Naive thymus-derived CD4-positive, alpha-beta T cell (primary cell): ENCODE measurements at regions not wholly inside any gene's neighbourhood (a gene's known extent, or its start where the extent isn't known, plus 50 kb on each side); places are given as distances from the start of the nearest gene placed in this dataset.

Experiments used
- ATAC-seq: fragments of 150-1000 bp; cut with Tn5 transposase; 2 replicates; pipeline ENCODE4 v1.10.0; 2021; ENCODE audit warnings: mild to moderate bottlenecking, moderate library complexity
- CTCF ChIA-PET: fragments of 350-600 bp; sonication (Branson Sonifier 250); formaldehyde crosslinking; loops from one replicate; lab custom pipeline; 2021; ENCODE audit warnings: antibody characterized with exemption; lab: Charles Lee
- POLR2A ChIA-PET: fragments of 350-600 bp; sonication (Branson Sonifier 250); formaldehyde crosslinking; loops from one replicate; lab custom pipeline; 2021; ENCODE audit warnings: antibody characterized with exemption, inconsistent platforms; lab: Charles Lee
- DNase-seq, 9 donors: peaks; one replicate each; pipeline versions ENCODE4 v3.0.0 to v3.0.0-alpha.2; 2020 to 2022; ENCODE audit warnings: mixed read lengths in 1 of 9
- H3K27ac ChIP-seq: one replicate; pipeline ENCODE4 v1.7.0; 2013; ENCODE audit warnings: mild to moderate bottlenecking, low read depth, low read length, moderate library complexity
- H3K27me3 ChIP-seq, 2 donors: one replicate each; pipeline ENCODE4 v1.7.0; 2013; ENCODE audit warnings: low read length in 2 of 2, mild to moderate bottlenecking in 2 of 2, moderate library complexity in 2 of 2; ENCODE audit not compliant: control insufficient read depth in 2 of 2, insufficient read depth in 2 of 2
- H3K36me3 ChIP-seq, 3 experiments: 1 replicate in 2 of 3; 2 replicates in 1 of 3; pipeline ENCODE4 v1.7.0; 2013; ENCODE audit warnings: low read length in 3 of 3, mild to moderate bottlenecking in 3 of 3, moderate library complexity in 1 of 3; ENCODE audit not compliant: insufficient read depth in 3 of 3, control insufficient read depth in 2 of 3
- H3K4me1 ChIP-seq, 2 donors: one replicate each; pipeline ENCODE4 v1.7.0; 2013; ENCODE audit warnings: low read length in 2 of 2, mild to moderate bottlenecking in 2 of 2, moderate library complexity in 1 of 2; ENCODE audit not compliant: control insufficient read depth in 2 of 2, insufficient read depth in 2 of 2
- H3K4me3 ChIP-seq: 2 replicates; pipeline ENCODE4 v1.7.0; 2013; ENCODE audit warnings: mild to moderate bottlenecking, low read length
- H3K9me3 ChIP-seq, 3 experiments: 1 replicate in 2 of 3; 2 replicates in 1 of 3; pipeline ENCODE4 v1.7.0; 2013; ENCODE audit warnings: low read length in 3 of 3; ENCODE audit not compliant: control insufficient read depth in 2 of 3
- H3K27ac Mint-ChIP-seq, 9 donors: one replicate each; pipeline ENCODE4 v1.8.0; 2020 to 2022; ENCODE audit warnings: mixed read lengths in 9 of 9, mild to moderate bottlenecking in 8 of 9, moderate library complexity in 5 of 9, inconsistent platforms in 2 of 9
- H3K27me3 Mint-ChIP-seq, 5 donors: one replicate each; pipeline ENCODE4 v1.8.0; 2021 to 2022; ENCODE audit warnings: mixed read lengths in 5 of 5, mild to moderate bottlenecking in 1 of 5
- H3K36me3 Mint-ChIP-seq, 5 donors: one replicate each; pipeline ENCODE4 v1.8.0; 2020 to 2022; ENCODE audit warnings: mixed read lengths in 5 of 5, mild to moderate bottlenecking in 3 of 5, inconsistent platforms in 1 of 5
- H3K4me1 Mint-ChIP-seq, 7 donors: one replicate each; pipeline ENCODE4 v1.8.0; 2020 to 2022; ENCODE audit warnings: mixed read lengths in 7 of 7, mild to moderate bottlenecking in 3 of 7, inconsistent platforms in 1 of 7
- H3K4me3 Mint-ChIP-seq, 10 donors: one replicate each; pipeline ENCODE4 v1.8.0; 2020 to 2022; ENCODE audit warnings: mild to moderate bottlenecking in 10 of 10, mixed read lengths in 10 of 10, moderate library complexity in 6 of 10, inconsistent platforms in 2 of 10
- H3K9me3 Mint-ChIP-seq, 11 donors: one replicate each; pipeline ENCODE4 v1.8.0; 2020 to 2022; ENCODE audit warnings: mixed read lengths in 11 of 11, mild to moderate bottlenecking in 4 of 11, inconsistent platforms in 1 of 11, moderate library complexity in 1 of 11
- intact Hi-C, 2 donors: fragments of 100-400 bp; cut with micrococcal nuclease; formaldehyde crosslinking; loops; one replicate each; pipeline ENCODE4 v1.15.1; 2023

DNA sequence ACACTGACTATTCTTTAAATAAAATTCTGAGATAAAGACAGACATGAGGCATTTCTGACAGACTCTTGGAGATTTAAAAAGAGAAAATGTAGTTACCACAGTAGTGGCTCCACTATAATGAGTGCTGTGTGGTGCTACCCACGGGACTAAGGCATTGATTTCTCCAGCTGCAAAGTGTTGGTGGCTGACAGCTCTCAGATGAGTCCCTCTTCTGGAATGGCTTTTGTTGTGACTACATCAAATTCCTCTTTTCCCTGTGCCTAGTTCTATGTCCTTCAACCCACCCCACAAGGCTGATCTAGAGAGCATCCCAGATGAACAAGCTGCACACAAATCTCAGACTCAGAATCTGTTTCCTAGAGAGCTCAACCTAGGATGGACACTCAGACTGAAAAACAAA lies 884.8 kb upstream of the ZEB2 start:
- no peaks in the 10 kb centered on the region for H3K36me3 ChIP-seq
- no peak overlapping the region for H3K27ac ChIP-seq
- POLR2A ChIA-PET, result no interaction called here
- CTCF ChIA-PET, result no interaction called here
- H3K4me1 Mint-ChIP-seq, result no peaks in the 10 kb centered on the region
- H3K27me3 Mint-ChIP-seq, result peaks cover 0 to 30% (median 3%) of the 10 kb centered on the region in 5 donors
- no peaks in the 10 kb centered on the region for H3K9me3 ChIP-seq
- H3K27me3 ChIP-seq, result no peaks in the 10 kb centered on the region
- no peak for ATAC-seq
- peaks cover 0 to 5% (median 0%) of the 10 kb centered on the region in 11 donors for H3K9me3 Mint-ChIP-seq
- H3K27ac Mint-ChIP-seq, result no peak overlapping the region
- intact Hi-C loops, result no loop called here
- no peak overlapping the region for H3K4me3 Mint-ChIP-seq
- peaks cover 0 to 5% (median 0%) of the 10 kb centered on the region in 5 donors for H3K36me3 Mint-ChIP-seq
- DNase-seq, result no peak
- no peaks in the 10 kb centered on the region for H3K4me1 ChIP-seq
- no peak overlapping the region for H3K4me3 ChIP-seq

DNA sequence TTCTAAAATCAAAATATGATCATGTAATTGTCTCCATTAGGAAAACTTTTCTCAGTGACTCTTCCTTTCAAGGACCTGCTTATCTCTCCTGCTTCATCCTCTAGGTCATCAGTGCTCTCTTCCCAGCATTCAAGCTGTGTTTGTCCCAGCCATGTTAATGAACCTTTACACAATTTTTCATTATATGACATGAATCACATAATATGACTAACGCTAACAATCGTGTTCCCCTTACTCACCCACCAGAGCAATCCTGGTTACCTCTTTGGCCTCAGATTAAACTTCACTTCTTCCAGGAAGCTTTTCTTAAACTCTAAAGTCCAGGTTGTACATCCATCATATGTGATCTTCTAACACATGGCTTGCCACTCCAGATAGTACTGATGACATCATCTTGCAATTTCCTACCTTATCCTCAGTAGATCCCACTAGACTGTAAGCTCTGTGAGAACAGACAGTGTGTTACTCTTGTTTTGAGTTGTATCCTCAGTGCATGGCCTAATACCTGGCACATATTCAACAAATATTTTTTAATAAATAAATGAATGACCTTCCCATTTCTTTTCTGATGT lies 882.9 kb upstream of the ZEB2 start:
- ATAC-seq, result no peak
- Histone ChIP-seq H3K27ac (no peak overlapping the region), H3K9me3 (no peaks in the 10 kb centered on the region), H3K36me3 (no peaks in the 10 kb centered on the region), H3K4me1 (no peaks in the 10 kb centered on the region), H3K4me3 (no peak overlapping the region), H3K27me3 (no peaks in the 10 kb centered on the region)
- DNase-seq, result no peak
- H3K27me3 Mint-ChIP-seq, result peaks cover 0 to 27% (median 0%) of the 10 kb centered on the region in 5 donors
- no peaks in the 10 kb centered on the region for H3K4me1 Mint-ChIP-seq
- H3K27ac Mint-ChIP-seq, result no peak overlapping the region
- ChIA-PET POLR2A (no interaction called here), CTCF (no interaction called here)
- no peak overlapping the region for H3K4me3 Mint-ChIP-seq
- intact Hi-C loops, result no loop called here
- H3K36me3 Mint-ChIP-seq, result peaks cover 0 to 2% (median 0%) of the 10 kb centered on the region in 5 donors
- H3K9me3 Mint-ChIP-seq, result peaks cover 0 to 4% (median 0%) of the 10 kb centered on the region in 11 donors

DNA sequence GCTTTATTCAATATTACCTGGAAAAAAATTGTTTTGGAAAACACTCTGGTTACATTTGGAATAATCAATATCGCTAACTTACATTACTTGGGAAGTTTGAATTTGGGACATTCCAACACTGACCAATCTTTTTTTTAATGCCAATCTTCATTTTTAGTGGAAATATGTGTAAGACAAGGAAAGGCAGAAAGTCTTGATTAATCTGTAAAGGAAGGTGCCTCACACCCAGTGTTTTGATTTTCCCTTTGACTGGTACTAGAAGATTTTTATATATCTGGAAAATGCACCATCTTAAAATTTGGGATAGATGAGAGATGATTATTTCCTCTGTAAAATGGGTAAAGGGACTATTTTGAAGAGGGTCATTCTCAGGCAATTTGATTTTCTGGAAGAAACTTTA lies 879.2 kb upstream of the ZEB2 start:
- Mint-ChIP-seq H3K27ac (no peak overlapping the region), H3K9me3 (no peaks in the 10 kb centered on the region), H3K36me3 (no peaks in the 10 kb centered on the region), H3K4me3 (no peak overlapping the region), H3K4me1 (no peaks in the 10 kb centered on the region), H3K27me3 (peaks cover 0 to 15% (median 0%) of the 10 kb centered on the region in 5 donors)
- H3K9me3 ChIP-seq, result no peaks in the 10 kb centered on the region
- no peak overlapping the region for H3K27ac ChIP-seq
- POLR2A ChIA-PET, result no interaction called here
- H3K4me3 ChIP-seq, result no peak overlapping the region
- ATAC-seq (no peak), DNase-seq (no peak)
- H3K36me3 ChIP-seq, result no peaks in the 10 kb centered on the region
- no peaks in the 10 kb centered on the region for H3K27me3 ChIP-seq
- no peaks in the 10 kb centered on the region for H3K4me1 ChIP-seq
- CTCF ChIA-PET, result no interaction called here
- intact Hi-C loops, result no loop called here

DNA sequence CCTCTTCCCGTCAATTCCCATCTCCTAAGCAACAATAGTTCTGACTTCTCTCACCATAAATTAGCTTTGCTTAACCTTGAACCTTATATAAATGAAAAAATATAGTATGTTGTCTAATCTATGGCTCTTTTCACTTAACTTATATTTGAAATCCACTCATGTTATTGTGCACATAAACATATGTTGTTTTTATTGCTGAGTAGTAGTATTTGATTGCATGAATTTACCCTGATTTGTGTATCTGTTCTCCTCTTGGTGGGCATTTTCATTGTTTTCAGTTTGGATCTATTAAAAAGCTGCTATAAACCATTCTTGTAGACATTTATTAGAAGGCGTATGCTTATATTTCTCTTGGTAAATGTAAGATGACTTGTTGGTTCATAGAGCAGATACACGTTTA lies 874.3 kb upstream of the ZEB2 start:
- ChIA-PET CTCF (no interaction called here), POLR2A (no interaction called here)
- Mint-ChIP-seq H3K27me3 (peaks cover 0 to 8% (median 0%) of the 10 kb centered on the region in 5 donors), H3K4me1 (no peaks in the 10 kb centered on the region), H3K27ac (no peak overlapping the region), H3K36me3 (no peaks in the 10 kb centered on the region), H3K9me3 (peaks cover 0 to 5% (median 0%) of the 10 kb centered on the region in 11 donors), H3K4me3 (no peak overlapping the region)
- Histone ChIP-seq H3K4me3 (no peak overlapping the region), H3K27ac (no peak overlapping the region), H3K4me1 (no peaks in the 10 kb centered on the region), H3K9me3 (no peaks in the 10 kb centered on the region), H3K27me3 (no peaks in the 10 kb centered on the region), H3K36me3 (no peaks in the 10 kb centered on the region)
- intact Hi-C loops, result no loop called here
- no peak for DNase-seq
- ATAC-seq, result no peak

DNA sequence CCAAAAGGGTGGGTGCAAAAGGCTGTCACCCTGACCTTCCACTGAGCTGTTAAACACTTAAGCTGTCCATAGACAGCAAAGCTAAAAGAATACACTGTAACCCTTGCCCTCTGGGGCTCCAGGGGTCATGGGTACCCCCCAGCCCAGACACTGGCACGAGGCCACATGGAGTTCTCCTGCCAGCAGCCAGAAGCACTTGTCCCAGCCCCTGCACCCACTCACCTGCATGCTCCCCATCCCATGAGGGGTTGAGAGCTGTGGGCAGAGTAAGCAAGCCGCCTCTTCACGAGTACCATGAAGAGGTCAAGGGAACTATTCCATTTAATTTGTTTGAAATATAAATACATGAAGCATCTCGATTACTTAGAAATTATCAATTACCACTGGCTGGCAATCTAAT lies 867.1 kb upstream of the ZEB2 start:
- no peak overlapping the region for H3K27ac Mint-ChIP-seq
- no peaks in the 10 kb centered on the region for H3K36me3 Mint-ChIP-seq

DNA sequence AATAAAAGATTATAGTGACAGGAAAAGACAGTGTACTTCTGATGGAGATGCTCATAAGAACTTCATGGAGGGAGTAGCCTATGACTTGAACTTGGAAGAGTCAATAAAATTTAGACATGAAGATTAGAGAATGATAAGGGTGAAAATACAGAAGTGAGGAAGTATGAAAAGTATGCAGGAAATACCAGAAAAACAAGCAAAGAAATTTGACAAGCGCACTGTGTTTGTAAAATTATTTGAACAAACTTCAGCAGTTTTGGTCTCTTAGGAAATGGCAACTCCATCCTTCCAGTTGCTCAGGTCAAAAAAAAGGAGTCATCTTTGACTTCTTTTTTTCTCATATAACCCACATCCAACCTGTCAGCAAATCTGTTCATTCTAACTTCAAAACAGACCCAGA lies 864.0 kb upstream of the ZEB2 start:
- Mint-ChIP-seq H3K9me3 (peaks cover 0 to 5% (median 0%) of the 10 kb centered on the region in 11 donors), H3K4me1 (no peaks in the 10 kb centered on the region), H3K27me3 (peaks cover 0 to 10% (median 0%) of the 10 kb centered on the region in 5 donors), H3K4me3 (no peak overlapping the region), H3K36me3 (no peaks in the 10 kb centered on the region), H3K27ac (no peak overlapping the region)
- H3K4me1 ChIP-seq, result no peaks in the 10 kb centered on the region
- no peak for DNase-seq
- ChIA-PET CTCF (no interaction called here), POLR2A (no interaction called here)
- H3K36me3 ChIP-seq, result no peaks in the 10 kb centered on the region
- H3K27ac ChIP-seq, result no peak overlapping the region
- no peak for ATAC-seq
- no peaks in the 10 kb centered on the region for H3K9me3 ChIP-seq
- no peaks in the 10 kb centered on the region for H3K27me3 ChIP-seq
- H3K4me3 ChIP-seq, result no peak overlapping the region
- intact Hi-C loops, result no loop called here

More for the DNA sequence above, 867.1 kb upstream of the ZEB2 start:
- no peak for DNase-seq
- ChIA-PET CTCF (no interaction called here), POLR2A (no interaction called here)
- H3K4me3 ChIP-seq, result no peak overlapping the region
- intact Hi-C loops, result no loop called here
- H3K36me3 ChIP-seq, result no peaks in the 10 kb centered on the region
- H3K4me1 Mint-ChIP-seq, result no peaks in the 10 kb centered on the region
- no peak overlapping the region for H3K27ac ChIP-seq
- peaks cover 0 to 7% (median 0%) of the 10 kb centered on the region in 5 donors for H3K27me3 Mint-ChIP-seq
- peaks cover 0 to 7% (median 2%) of the 10 kb centered on the region in 11 donors for H3K9me3 Mint-ChIP-seq
- no peak for ATAC-seq
- H3K4me3 Mint-ChIP-seq, result no peak overlapping the region
- H3K4me1 ChIP-seq, result no peaks in the 10 kb centered on the region
- no peaks in the 10 kb centered on the region for H3K27me3 ChIP-seq
- no peaks in the 10 kb centered on the region for H3K9me3 ChIP-seq

DNA sequence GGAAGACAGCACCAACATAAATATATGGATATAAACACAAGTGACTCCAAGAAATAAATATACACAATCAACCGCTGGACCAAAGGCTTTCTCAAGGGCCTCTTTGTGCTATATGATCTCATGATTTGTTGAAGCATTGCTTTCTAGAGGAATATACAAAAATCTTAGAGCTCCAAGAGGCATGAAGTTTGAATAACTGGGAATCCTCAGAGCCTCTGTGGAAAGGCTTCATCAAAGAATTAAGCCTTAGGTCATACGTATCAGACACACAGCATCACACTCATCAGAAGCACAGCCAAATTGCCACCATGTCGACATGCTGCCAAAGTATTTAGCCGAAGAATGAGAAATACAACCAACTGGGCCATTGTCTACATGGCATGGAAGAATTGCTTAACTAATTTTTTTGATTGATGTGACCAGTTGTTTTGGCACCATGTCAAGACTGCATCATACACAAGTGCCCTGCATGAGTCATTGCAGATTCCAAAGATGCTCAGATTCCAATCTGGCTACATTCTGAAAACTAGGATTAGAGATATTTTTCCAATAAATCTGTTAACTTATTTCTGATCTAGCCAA lies 860.6 kb upstream of the ZEB2 start:
- no peak overlapping the region for H3K4me3 ChIP-seq
- ChIA-PET POLR2A (no interaction called here), CTCF (no interaction called here)
- no peaks in the 10 kb centered on the region for H3K36me3 Mint-ChIP-seq
- H3K36me3 ChIP-seq, result no peaks in the 10 kb centered on the region
- intact Hi-C loops, result no loop called here
- H3K9me3 ChIP-seq, result no peaks in the 10 kb centered on the region
- peaks cover 0 to 4% (median 0%) of the 10 kb centered on the region in 11 donors for H3K9me3 Mint-ChIP-seq
- H3K4me1 Mint-ChIP-seq, result no peaks in the 10 kb centered on the region
- no peak for DNase-seq
- H3K27me3 Mint-ChIP-seq, result peaks cover 0 to 13% (median 0%) of the 10 kb centered on the region in 5 donors
- H3K4me3 Mint-ChIP-seq, result no peak overlapping the region
- no peak for ATAC-seq
- no peaks in the 10 kb centered on the region for H3K4me1 ChIP-seq
- no peak overlapping the region for H3K27ac ChIP-seq
- H3K27me3 ChIP-seq, result no peaks in the 10 kb centered on the region
- no peak overlapping the region for H3K27ac Mint-ChIP-seq
